HEK293 (cell line): ENCODE measurements at regions not wholly inside any gene's neighbourhood (a gene's known extent, or its start where the extent isn't known, plus 50 kb on each side); places are given as distances from the start of the nearest gene placed in this dataset.

Experiments used
- CTCF ChIA-PET: fragments of 350-600 bp; formaldehyde crosslinking; extraction: SDS; loops from one replicate; lab custom pipeline; 2021; ENCODE audit warnings: antibody characterized with exemption; lab: Yijun Ruan, JAX
- POLR2A ChIA-PET: fragments of 300-600 bp; formaldehyde crosslinking; extraction: SDS; loops from one replicate; lab custom pipeline; 2020; ENCODE audit warnings: antibody characterized with exemption, inconsistent platforms; lab: Yijun Ruan, JAX
- H3K27ac ChIP-seq: fragments of 200-500 bp; sonication (Bioruptor generic); 2 replicates; pipeline ENCODE4 v1.5.1; 2014; ENCODE audit warnings: low read depth, low read length, control low read depth, inconsistent platforms; ENCODE audit errors: extremely low read depth
- H3K36me3 ChIP-seq, 2 experiments: fragments of 200-500 bp in 1 of 2; sonication (Bioruptor generic) in 1 of 2; 1 replicate in 1 of 2; 2 replicates in 1 of 2; pipeline ENCODE4 v1.5.1; 2014 to 2017; ENCODE audit warnings: inconsistent platforms in 2 of 2, low read length in 2 of 2; ENCODE audit not compliant: control insufficient read depth in 2 of 2, insufficient read depth in 1 of 2
- H3K4me1 ChIP-seq: fragments of 200-500 bp; sonication (Bioruptor generic); 2 replicates; pipeline ENCODE4 v1.5.1; 2014; ENCODE audit warnings: mild to moderate bottlenecking, low read length, inconsistent platforms; ENCODE audit not compliant: control insufficient read depth, insufficient read depth
- H3K4me3 ChIP-seq: 2 replicates; pipeline ENCODE4 v1.5.1; 2011; ENCODE audit warnings: low read depth, mild to moderate bottlenecking, control low read depth, low read length, moderate library complexity
- H3K9me3 ChIP-seq: fragments of 200-500 bp; sonication (Bioruptor generic); 2 replicates; pipeline ENCODE4 v1.5.1; 2014; ENCODE audit warnings: low read depth, low read length, inconsistent platforms; ENCODE audit not compliant: control insufficient read depth, insufficient read depth
- MYNN ChIP-seq: fragments of 450-650 bp; formaldehyde crosslinking; IDR thresholded peaks from 2 replicates; pipeline ENCODE4 v1.5.1; 2016; ENCODE audit warnings: missing biosample characterization, missing genetic modification characterization, borderline replicate concordance
- MZF1 ChIP-seq: fragments of 450-650 bp; formaldehyde crosslinking; IDR thresholded peaks from 2 replicates; pipeline ENCODE4 v1.5.1; 2017; ENCODE audit warnings: missing biosample characterization, missing genetic modification characterization, borderline replicate concordance
- SCRT2 ChIP-seq: fragments of 450-650 bp; formaldehyde crosslinking; IDR thresholded peaks from 2 replicates; pipeline ENCODE4 v1.5.1; 2016; ENCODE audit warnings: missing biosample characterization, missing genetic modification characterization
- ZBTB1 ChIP-seq: fragments of 450-650 bp; formaldehyde crosslinking; IDR thresholded peaks from 2 replicates; pipeline ENCODE4 v1.5.1; 2016; ENCODE audit warnings: missing biosample characterization, missing genetic modification characterization
- ZFP3 ChIP-seq: fragments of 450-650 bp; formaldehyde crosslinking; IDR thresholded peaks from 2 replicates; pipeline ENCODE4 v1.5.1; 2016; ENCODE audit warnings: low read depth, missing biosample characterization, missing genetic modification characterization
- ZNF112 ChIP-seq: fragments of 450-650 bp; formaldehyde crosslinking; IDR thresholded peaks from 2 replicates; pipeline ENCODE4 v1.5.0; 2017; ENCODE audit warnings: missing biosample characterization, missing genetic modification characterization
- ZNF157 ChIP-seq: fragments of 450-650 bp; formaldehyde crosslinking; IDR thresholded peaks from 2 replicates; pipeline ENCODE4 v1.5.1; 2016; ENCODE audit warnings: missing biosample characterization, missing genetic modification characterization
- ZNF184 ChIP-seq: fragments of 450-650 bp; IDR thresholded peaks from 2 replicates; pipeline ENCODE4 v1.5.1; 2018; ENCODE audit warnings: missing biosample characterization, mild to moderate bottlenecking, missing genetic modification characterization
- ZNF221 ChIP-seq: fragments of 450-650 bp; formaldehyde crosslinking; IDR thresholded peaks from 2 replicates; pipeline ENCODE4 v1.5.1; 2017; ENCODE audit warnings: missing biosample characterization, missing genetic modification characterization, borderline replicate concordance
- ZNF239 ChIP-seq: fragments of 450-650 bp; formaldehyde crosslinking; IDR thresholded peaks from 2 replicates; pipeline ENCODE4 v1.5.1; 2016; ENCODE audit warnings: missing biosample characterization, missing genetic modification characterization
- ZNF24 ChIP-seq: fragments of 450-650 bp; formaldehyde crosslinking; IDR thresholded peaks from 2 replicates; pipeline ENCODE4 v1.5.1; 2016; ENCODE audit warnings: missing biosample characterization, missing genetic modification characterization
- ZNF350 ChIP-seq: fragments of 450-650 bp; formaldehyde crosslinking; IDR thresholded peaks from 2 replicates; pipeline ENCODE4 v1.5.0; 2017; ENCODE audit warnings: missing biosample characterization, mild to moderate bottlenecking, missing genetic modification characterization
- ZNF37A ChIP-seq: fragments of 450-650 bp; IDR thresholded peaks from 2 replicates; pipeline ENCODE4 v1.5.1; 2018; ENCODE audit warnings: missing biosample characterization, missing genetic modification characterization
- ZNF394 ChIP-seq: fragments of 450-650 bp; formaldehyde crosslinking; IDR thresholded peaks from 2 replicates; pipeline ENCODE4 v1.5.1; 2016; ENCODE audit warnings: missing biosample characterization, missing genetic modification characterization, mild to moderate bottlenecking, moderate library complexity, borderline replicate concordance
- ZNF473 ChIP-seq: fragments of 450-650 bp; formaldehyde crosslinking; IDR thresholded peaks from 2 replicates; pipeline ENCODE4 v1.5.1; 2017; ENCODE audit warnings: missing biosample characterization, missing genetic modification characterization
- ZNF624 ChIP-seq: fragments of 450-650 bp; formaldehyde crosslinking; IDR thresholded peaks from 2 replicates; pipeline ENCODE4 v1.5.1; 2017; ENCODE audit warnings: missing biosample characterization, missing genetic modification characterization
- ZSCAN23 ChIP-seq: fragments of 450-650 bp; formaldehyde crosslinking; IDR thresholded peaks from 2 replicates; pipeline ENCODE4 v1.5.1; 2016; ENCODE audit warnings: missing biosample characterization, missing genetic modification characterization
- TF ChIP-seq, protein P1 (sequence below): sonication (generic); formaldehyde crosslinking; IDR thresholded peaks from 2 replicates; pipeline ENCODE4 v1.8.1; 2022; ENCODE audit warnings: mild to moderate bottlenecking, moderate library complexity, missing genetic modification reagents
- TF ChIP-seq, protein P2 (sequence below): fragments of 450-650 bp; formaldehyde crosslinking; IDR thresholded peaks from 2 replicates; pipeline ENCODE4 v1.5.1; 2016; ENCODE audit warnings: missing biosample characterization, missing genetic modification characterization
- TF ChIP-seq, protein P3 (sequence below): fragments of 450-650 bp; formaldehyde crosslinking; IDR thresholded peaks from 2 replicates; pipeline ENCODE4 v1.5.1; 2017; ENCODE audit warnings: missing biosample characterization, missing genetic modification characterization
- TF ChIP-seq, protein P4 (sequence below): fragments of 450-650 bp; formaldehyde crosslinking; IDR thresholded peaks from 2 replicates; pipeline ENCODE4 v1.5.1; 2016; ENCODE audit warnings: missing biosample characterization, missing genetic modification characterization, low read depth

DNA sequence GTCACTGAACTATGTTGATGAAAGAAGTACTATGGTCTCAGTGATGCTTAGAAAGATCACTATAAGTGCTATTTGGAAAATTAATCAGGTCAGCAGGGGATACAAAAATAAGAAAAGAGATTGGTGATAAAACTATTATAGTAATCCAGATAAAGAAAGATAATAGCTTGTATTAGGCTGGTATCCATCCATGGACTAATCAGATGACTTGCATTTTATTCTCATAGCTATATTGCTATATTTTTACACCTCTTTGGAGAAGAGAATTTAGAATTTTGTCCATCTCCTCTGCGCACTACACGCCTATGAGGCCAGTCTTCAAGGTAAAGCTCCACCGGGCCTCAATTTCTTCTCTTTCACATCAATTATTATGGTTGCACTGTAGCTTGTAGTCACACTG, 635.1 kb upstream of the DDX18 start:
- Histone ChIP-seq H3K4me1 (no peaks in the 10 kb centered on the region), H3K4me3 (no peak overlapping the region)
- no peak for TF ChIP-seq ZNF112 (tag by site-specific recombination)
- no peak for TF ChIP-seq ZNF350 (tag by site-specific recombination)
- no peak for TF ChIP-seq MYNN (tag by site-specific recombination)
- TF ChIP-seq ZNF624 (tag by site-specific recombination): no peak
- TF ChIP-seq ZBTB1 (tag by site-specific recombination): no peak
- no peak for TF ChIP-seq ZNF37A (tag by site-specific recombination)
- TF ChIP-seq ZNF157: no peak
- TF ChIP-seq, protein P1, sequence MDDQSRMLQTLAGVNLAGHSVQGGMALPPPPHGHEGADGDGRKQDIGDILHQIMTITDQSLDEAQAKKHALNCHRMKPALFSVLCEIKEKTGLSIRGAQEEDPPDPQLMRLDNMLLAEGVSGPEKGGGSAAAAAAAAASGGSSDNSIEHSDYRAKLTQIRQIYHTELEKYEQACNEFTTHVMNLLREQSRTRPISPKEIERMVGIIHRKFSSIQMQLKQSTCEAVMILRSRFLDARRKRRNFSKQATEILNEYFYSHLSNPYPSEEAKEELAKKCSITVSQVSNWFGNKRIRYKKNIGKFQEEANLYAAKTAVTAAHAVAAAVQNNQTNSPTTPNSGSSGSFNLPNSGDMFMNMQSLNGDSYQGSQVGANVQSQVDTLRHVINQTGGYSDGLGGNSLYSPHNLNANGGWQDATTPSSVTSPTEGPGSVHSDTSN (CRISPR knock-in tag): no peak
- TF ChIP-seq, protein P2, sequence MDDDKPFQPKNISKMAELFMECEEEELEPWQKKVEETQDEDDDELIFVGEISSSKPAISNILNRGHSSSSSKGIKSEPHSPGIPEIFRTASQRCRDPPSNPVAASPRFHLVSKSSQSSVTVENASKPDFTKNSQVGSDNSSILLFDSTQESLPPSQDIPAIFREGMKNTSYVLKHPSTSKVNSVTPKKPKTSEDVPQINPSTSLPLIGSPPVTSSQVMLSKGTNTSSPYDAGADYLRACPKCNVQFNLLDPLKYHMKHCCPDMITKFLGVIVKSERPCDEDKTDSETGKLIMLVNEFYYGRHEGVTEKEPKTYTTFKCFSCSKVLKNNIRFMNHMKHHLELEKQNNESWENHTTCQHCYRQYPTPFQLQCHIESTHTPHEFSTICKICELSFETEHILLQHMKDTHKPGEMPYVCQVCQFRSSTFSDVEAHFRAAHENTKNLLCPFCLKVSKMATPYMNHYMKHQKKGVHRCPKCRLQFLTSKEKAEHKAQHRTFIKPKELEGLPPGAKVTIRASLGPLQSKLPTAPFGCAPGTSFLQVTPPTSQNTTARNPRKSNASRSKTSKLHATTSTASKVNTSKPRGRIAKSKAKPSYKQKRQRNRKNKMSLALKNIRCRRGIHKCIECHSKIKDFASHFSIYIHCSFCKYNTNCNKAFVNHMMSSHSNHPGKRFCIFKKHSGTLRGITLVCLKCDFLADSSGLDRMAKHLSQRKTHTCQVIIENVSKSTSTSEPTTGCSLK: no peak
- no peak for TF ChIP-seq ZNF184
- TF ChIP-seq, all 188 proteins: peak for 0
- Histone ChIP-seq H3K36me3 (no peaks in the 10 kb centered on the region), H3K9me3 (no peaks in the 10 kb centered on the region), H3K27ac (no peak overlapping the region)
- POLR2A ChIA-PET: no interaction called here
- CTCF ChIA-PET: interaction anchor here (0.7 kb wide), 1 partner anchor 49 kb away, joined by 5 read pairs; no protein-coding TSS in a partner anchor

DNA sequence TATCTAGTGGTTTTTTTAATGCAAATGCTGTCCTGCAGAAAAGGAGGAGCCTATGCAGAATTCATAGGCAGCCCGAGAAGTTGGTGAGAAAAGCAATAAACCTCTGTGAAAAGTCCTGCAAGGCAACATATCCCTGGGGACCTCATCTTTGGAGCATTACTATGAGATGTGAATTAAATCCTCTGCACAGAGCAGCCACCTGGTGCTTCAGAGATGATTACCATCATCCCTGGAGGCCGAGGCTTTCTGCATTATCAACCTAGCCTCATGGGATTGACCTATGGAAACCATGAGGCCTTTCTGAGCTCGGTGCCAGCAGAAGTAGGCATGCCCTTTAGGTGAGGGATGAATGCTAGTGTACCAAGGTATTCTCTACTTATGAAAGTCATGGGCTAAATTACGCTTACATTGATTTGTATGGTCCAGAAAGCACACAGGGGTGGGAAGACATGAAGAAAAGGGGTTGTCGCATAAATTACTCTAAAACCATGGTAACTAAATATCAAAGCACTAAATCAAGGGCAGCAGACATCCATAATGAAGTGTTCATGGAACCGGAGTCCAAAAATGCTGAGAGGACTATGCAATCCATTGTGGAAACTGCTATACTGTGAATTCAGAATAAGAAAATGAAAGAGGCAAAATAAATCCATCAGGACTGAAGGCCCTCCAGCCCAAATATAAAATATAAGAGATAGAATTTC, 623.5 kb upstream of the DDX18 start:
- CTCF ChIA-PET: no interaction called here
- POLR2A ChIA-PET: no interaction called here
- Histone ChIP-seq H3K9me3 (no peaks in the 10 kb centered on the region), H3K4me3 (no peak overlapping the region), H3K27ac (no peak overlapping the region), H3K4me1 (no peaks in the 10 kb centered on the region), H3K36me3 (no peaks in the 10 kb centered on the region)
- TF ChIP-seq SCRT2 (no peak), ZSCAN23 (tag by site-specific recombination) (no peak), ZNF239 (no peak), ZFP3 (no peak)

DNA sequence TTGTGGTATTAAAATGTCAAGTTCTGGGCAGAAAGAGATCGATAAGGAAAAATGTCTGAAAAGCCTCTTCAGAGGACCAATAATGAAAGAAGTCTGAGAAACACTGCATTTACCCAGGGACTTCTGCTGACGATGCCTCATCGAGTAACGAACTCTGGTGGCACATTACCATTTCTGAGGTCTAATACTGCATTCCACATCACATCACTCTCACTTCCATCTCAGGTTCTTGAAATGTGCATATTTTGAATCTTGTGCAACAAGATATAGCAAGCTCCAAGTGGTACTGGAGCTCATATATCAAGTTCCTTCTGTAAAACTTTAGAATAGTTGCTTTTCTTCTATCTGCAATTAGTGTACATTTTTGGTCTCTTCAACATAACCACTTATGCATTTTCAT, 619.1 kb upstream of the DDX18 start:
- no peak overlapping the region for H3K4me3 ChIP-seq
- no peak overlapping the region for H3K27ac ChIP-seq
- no peaks in the 10 kb centered on the region for H3K4me1 ChIP-seq
- CTCF ChIA-PET: no interaction called here
- no peaks in the 10 kb centered on the region for H3K9me3 ChIP-seq
- no peaks in the 10 kb centered on the region for H3K36me3 ChIP-seq
- POLR2A ChIA-PET: no interaction called here
- TF ChIP-seq, protein P2: no peak
- TF ChIP-seq MZF1 (tag by site-specific recombination): no peak
- TF ChIP-seq ZNF473 (tag by site-specific recombination): no peak
- no peak for TF ChIP-seq ZNF24
- TF ChIP-seq, protein P3, sequence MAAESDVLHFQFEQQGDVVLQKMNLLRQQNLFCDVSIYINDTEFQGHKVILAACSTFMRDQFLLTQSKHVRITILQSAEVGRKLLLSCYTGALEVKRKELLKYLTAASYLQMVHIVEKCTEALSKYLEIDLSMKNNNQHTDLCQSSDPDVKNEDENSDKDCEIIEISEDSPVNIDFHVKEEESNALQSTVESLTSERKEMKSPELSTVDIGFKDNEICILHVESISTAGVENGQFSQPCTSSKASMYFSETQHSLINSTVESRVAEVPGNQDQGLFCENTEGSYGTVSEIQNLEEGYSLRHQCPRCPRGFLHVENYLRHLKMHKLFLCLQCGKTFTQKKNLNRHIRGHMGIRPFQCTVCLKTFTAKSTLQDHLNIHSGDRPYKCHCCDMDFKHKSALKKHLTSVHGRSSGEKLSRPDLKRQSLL (tag by site-specific recombination): no peak
- TF ChIP-seq ZNF394 (tag by site-specific recombination): no peak
- TF ChIP-seq, protein P4, sequence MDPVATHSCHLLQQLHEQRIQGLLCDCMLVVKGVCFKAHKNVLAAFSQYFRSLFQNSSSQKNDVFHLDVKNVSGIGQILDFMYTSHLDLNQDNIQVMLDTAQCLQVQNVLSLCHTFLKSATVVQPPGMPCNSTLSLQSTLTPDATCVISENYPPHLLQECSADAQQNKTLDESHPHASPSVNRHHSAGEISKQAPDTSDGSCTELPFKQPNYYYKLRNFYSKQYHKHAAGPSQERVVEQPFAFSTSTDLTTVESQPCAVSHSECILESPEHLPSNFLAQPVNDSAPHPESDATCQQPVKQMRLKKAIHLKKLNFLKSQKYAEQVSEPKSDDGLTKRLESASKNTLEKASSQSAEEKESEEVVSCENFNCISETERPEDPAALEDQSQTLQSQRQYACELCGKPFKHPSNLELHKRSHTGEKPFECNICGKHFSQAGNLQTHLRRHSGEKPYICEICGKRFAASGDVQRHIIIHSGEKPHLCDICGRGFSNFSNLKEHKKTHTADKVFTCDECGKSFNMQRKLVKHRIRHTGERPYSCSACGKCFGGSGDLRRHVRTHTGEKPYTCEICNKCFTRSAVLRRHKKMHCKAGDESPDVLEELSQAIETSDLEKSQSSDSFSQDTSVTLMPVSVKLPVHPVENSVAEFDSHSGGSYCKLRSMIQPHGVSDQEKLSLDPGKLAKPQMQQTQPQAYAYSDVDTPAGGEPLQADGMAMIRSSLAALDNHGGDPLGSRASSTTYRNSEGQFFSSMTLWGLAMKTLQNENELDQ (tag by site-specific recombination): no peak
- TF ChIP-seq ZNF221 (tag by site-specific recombination): no peak
